ENCODE measurements at regions not wholly inside any gene's neighbourhood (a gene's known extent, or its start where the extent isn't known, plus 50 kb on each side); places are given as distances from the start of the nearest gene placed in this dataset.

GRCh38 chr5:116785106-116785505, 210.5 kb upstream of the SEMA6A start:
- H3K36me3 ChIP-seq (ENCODE audit: control insufficient read depth, insufficient read depth, low read length) = no peaks in the 10 kb centered on the region
- Mint-ChIP-seq H3K36me3 (no peaks in the 10 kb centered on the region), H3K4me1 (no peaks in the 10 kb centered on the region), H3K9me3 (peaks cover 7 to 9% of the 10 kb centered on the region in 2 donors), H3K4me3 (no peak overlapping the region), H3K27me3 (ENCODE audit: low read depth in 2 of 2) (no peaks in the 10 kb centered on the region), H3K27ac (no peak overlapping the region)
- no peak for TF ChIP-seq CTCF (IDR thresholded peaks at IDR 0.05)
- H3K27ac ChIP-seq (ENCODE audit: low read length) = no peak overlapping the region
- H3K4me3 ChIP-seq (ENCODE audit: low read length) = no peak overlapping the region
- H3K9me3 ChIP-seq (ENCODE audit: control insufficient read depth, insufficient read depth, low read length) = peaks cover 7% of the 10 kb centered on the region
- ATAC-seq = no peak
- H3K4me1 ChIP-seq (ENCODE audit: control insufficient read depth, insufficient read depth, low read length) = no peaks in the 10 kb centered on the region
- WGBS (ENCODE audit: insufficient coverage) = 88% methylated on average over 3 of the region's 4 CpGs
- no peaks in the 10 kb centered on the region for H3K27me3 ChIP-seq (ENCODE audit: control insufficient read depth, insufficient read depth, low read length)
- no peak for DNase-seq
- intact Hi-C loops (cut with micrococcal nuclease) = no loop called here

GRCh38 chr5:116779846-116780245, 205.2 kb upstream of the SEMA6A start:
- H3K9me3 Mint-ChIP-seq = peaks cover 0 to 4% of the 10 kb centered on the region in 2 donors
- ATAC-seq (no peak), DNase-seq (no peak)
- 75% methylated on average over 6 of the region's 6 CpGs for WGBS (ENCODE audit: insufficient coverage)
- no peak overlapping the region for H3K4me3 Mint-ChIP-seq
- Histone ChIP-seq H3K9me3 (ENCODE audit: control insufficient read depth, insufficient read depth, low read length) (peaks cover 4% of the 10 kb centered on the region), H3K4me3 (ENCODE audit: low read length) (no peak overlapping the region), H3K4me1 (ENCODE audit: control insufficient read depth, insufficient read depth, low read length) (no peaks in the 10 kb centered on the region), H3K27me3 (ENCODE audit: control insufficient read depth, insufficient read depth, low read length) (no peaks in the 10 kb centered on the region), H3K27ac (ENCODE audit: low read length) (no peak overlapping the region), H3K36me3 (ENCODE audit: control insufficient read depth, insufficient read depth, low read length) (no peaks in the 10 kb centered on the region)
- TF ChIP-seq CTCF (IDR thresholded peaks at IDR 0.05) = no peak
- H3K36me3 Mint-ChIP-seq = no peaks in the 10 kb centered on the region
- intact Hi-C loops (cut with micrococcal nuclease) = no loop called here
- H3K4me1 Mint-ChIP-seq = no peaks in the 10 kb centered on the region
- no peaks in the 10 kb centered on the region for H3K27me3 Mint-ChIP-seq (ENCODE audit: low read depth in 2 of 2)
- H3K27ac Mint-ChIP-seq = no peak overlapping the region

- no peaks in the 10 kb centered on the region for H3K27me3 Mint-ChIP-seq (ENCODE audit: low read depth in 2 of 2)
- DNase-seq (no peak), ATAC-seq (no peak)
- no peaks in the 10 kb centered on the region for H3K27me3 ChIP-seq (ENCODE audit: control insufficient read depth, insufficient read depth, low read length)
- H3K4me3 Mint-ChIP-seq = no peak overlapping the region
- intact Hi-C loops (cut with micrococcal nuclease) = no loop called here
- H3K4me1 ChIP-seq (ENCODE audit: control insufficient read depth, insufficient read depth, low read length) = no peaks in the 10 kb centered on the region
- no peaks in the 10 kb centered on the region for H3K4me1 Mint-ChIP-seq
- no peaks in the 10 kb centered on the region for H3K36me3 Mint-ChIP-seq
- WGBS (ENCODE audit: insufficient coverage) = 100% methylated on average over 2 of the region's 2 CpGs
- no peak overlapping the region for H3K27ac ChIP-seq (ENCODE audit: low read length)
- H3K4me3 ChIP-seq (ENCODE audit: low read length) = no peak overlapping the region
- no peak overlapping the region for H3K27ac Mint-ChIP-seq
- TF ChIP-seq CTCF (IDR thresholded peaks at IDR 0.05) = no peak
- H3K9me3 ChIP-seq (ENCODE audit: control insufficient read depth, insufficient read depth, low read length) = no peaks in the 10 kb centered on the region
- no peaks in the 10 kb centered on the region for H3K36me3 ChIP-seq (ENCODE audit: control insufficient read depth, insufficient read depth, low read length)
- H3K9me3 Mint-ChIP-seq = peaks cover 0 to 2% of the 10 kb centered on the region in 2 donors
Measured at GRCh38 chr5:116778651-116779280, 204.1 kb upstream of the SEMA6A start.

- intact Hi-C loops (cut with micrococcal nuclease) = no loop called here
- no peaks in the 10 kb centered on the region for H3K4me1 Mint-ChIP-seq
- no peaks in the 10 kb centered on the region for H3K27me3 Mint-ChIP-seq (ENCODE audit: low read depth in 2 of 2)
- no peaks in the 10 kb centered on the region for H3K36me3 Mint-ChIP-seq
- H3K4me3 ChIP-seq (ENCODE audit: low read length) = no peak overlapping the region
- no peak for TF ChIP-seq CTCF (IDR thresholded peaks at IDR 0.05)
- H3K4me3 Mint-ChIP-seq = no peak overlapping the region
- no peaks in the 10 kb centered on the region for H3K36me3 ChIP-seq (ENCODE audit: control insufficient read depth, insufficient read depth, low read length)
- no peak overlapping the region for H3K27ac ChIP-seq (ENCODE audit: low read length)
- no peaks in the 10 kb centered on the region for H3K9me3 Mint-ChIP-seq
- H3K4me1 ChIP-seq (ENCODE audit: control insufficient read depth, insufficient read depth, low read length) = no peaks in the 10 kb centered on the region
- WGBS (ENCODE audit: insufficient coverage) = 61% methylated on average over 10 of the region's 10 CpGs
- DNase-seq = no peak
- no peak overlapping the region for H3K27ac Mint-ChIP-seq
- no peaks in the 10 kb centered on the region for H3K9me3 ChIP-seq (ENCODE audit: control insufficient read depth, insufficient read depth, low read length)
- no peak for ATAC-seq
- H3K27me3 ChIP-seq (ENCODE audit: control insufficient read depth, insufficient read depth, low read length) = no peaks in the 10 kb centered on the region
Measured at GRCh38 chr5:116778032-116778431, 203.4 kb upstream of the SEMA6A start.
